Thyroid gland (tissue), 4 donors: ENCODE measurements at regions not wholly inside any gene's neighbourhood (a gene's known extent, or its start where the extent isn't known, plus 50 kb on each side); places are given as distances from the start of the nearest gene placed in this dataset.

Source experiments
- DNase-seq, 2 donors: peaks; one replicate each; pipeline ENCODE4 v3.0.0-alpha.2; 2019
- H3K27ac ChIP-seq, 3 donors: fragments of 200-600 bp; sonication (generic); 1 replicate in 2 of 3; 2 replicates in 1 of 3; pipeline ENCODE4 v1.5.1; 2016 to 2019; ENCODE audit warnings: mild to moderate bottlenecking in 1 of 3, moderate library complexity in 1 of 3
- H3K27me3 ChIP-seq: fragments of 200-600 bp; sonication (generic); one replicate; pipeline ENCODE4 v1.5.1; 2019
- H3K36me3 ChIP-seq, 2 donors: fragments of 200-600 bp; sonication (generic); one replicate each; pipeline ENCODE4 v1.5.1; 2016 to 2019
- H3K4me1 ChIP-seq, 2 donors: fragments of 200-600 bp; sonication (generic); one replicate each; pipeline ENCODE4 v1.5.1; 2017 to 2019
- H3K4me3 ChIP-seq, 3 donors: fragments of 200-600 bp; sonication (generic); replicated peaks in 1 of 3; 1 replicate in 2 of 3; 2 replicates in 1 of 3; pipeline ENCODE4 v1.5.1; 2016; ENCODE audit warnings: mild to moderate bottlenecking in 1 of 3
- H3K9me3 ChIP-seq: fragments of 200-600 bp; sonication (generic); one replicate; pipeline ENCODE4 v1.5.1; 2017
- POLR2A ChIP-seq, 2 donors: fragments of 450-650 bp; IDR thresholded peaks; one replicate each; pipeline ENCODE4 v1.6.1; 2017; ENCODE audit warnings: antibody characterized with exemption in 2 of 2, mild to moderate bottlenecking in 2 of 2, moderate library complexity in 1 of 2
- WGBS, 2 donors: methylation state at CpG; one replicate each; pipeline ENCODE4 v1.1.5; 2017; 5-methylcytosine and 5-hydroxymethylcytosine counted together
- intact Hi-C: fragments of 100-400 bp; cut with DNase I; formaldehyde crosslinking; loops from one replicate; pipeline ENCODE4 v1.15.1; 2023
- TF ChIP-seq, protein P1 (sequence below), 6 experiments: fragments of 200-600 bp in 3 of 6; fragments of 450-650 bp in 3 of 6; sonication (generic) in 3 of 6; IDR thresholded peaks; one replicate each; pipeline ENCODE4 v1.5.1; 2016 to 2019; ENCODE audit warnings: antibody characterized with exemption in 6 of 6, mild to moderate bottlenecking in 2 of 6, inconsistent platforms in 1 of 6, moderate library complexity in 1 of 6

DNA sequence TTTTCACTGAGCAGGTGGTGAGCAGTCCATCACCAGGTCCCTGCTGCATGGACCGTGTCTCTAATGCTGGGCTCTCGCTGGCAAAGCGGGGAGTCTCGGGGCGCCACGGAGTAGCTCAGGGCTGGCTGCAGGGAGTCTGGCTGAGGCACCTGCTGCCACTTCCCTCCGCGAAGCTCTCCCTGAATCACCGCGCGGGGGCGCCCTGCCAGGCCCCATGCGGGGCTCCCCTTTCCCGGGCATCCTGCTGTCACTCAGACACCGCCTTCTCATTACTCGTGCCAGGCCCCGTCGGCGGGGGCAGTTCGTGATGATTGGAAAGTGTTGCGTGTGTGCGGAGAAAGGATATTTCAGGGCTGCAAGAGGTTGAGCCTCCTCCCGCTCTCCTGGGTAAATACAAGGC, 335.8 kb downstream of the IRX2 start:
- no peaks in the 10 kb centered on the region for H3K9me3 ChIP-seq
- 60 to 65% methylated on average over 18 to 23 of the region's 23 CpGs for WGBS, 2 donors
- no peak overlapping the region for H3K27ac ChIP-seq
- no peaks in the 10 kb centered on the region for H3K4me1 ChIP-seq
- no peaks in the 10 kb centered on the region for H3K36me3 ChIP-seq
- no peak for TF ChIP-seq POLR2A (IDR thresholded peaks at IDR 0.05)
- TF ChIP-seq, protein P1, sequence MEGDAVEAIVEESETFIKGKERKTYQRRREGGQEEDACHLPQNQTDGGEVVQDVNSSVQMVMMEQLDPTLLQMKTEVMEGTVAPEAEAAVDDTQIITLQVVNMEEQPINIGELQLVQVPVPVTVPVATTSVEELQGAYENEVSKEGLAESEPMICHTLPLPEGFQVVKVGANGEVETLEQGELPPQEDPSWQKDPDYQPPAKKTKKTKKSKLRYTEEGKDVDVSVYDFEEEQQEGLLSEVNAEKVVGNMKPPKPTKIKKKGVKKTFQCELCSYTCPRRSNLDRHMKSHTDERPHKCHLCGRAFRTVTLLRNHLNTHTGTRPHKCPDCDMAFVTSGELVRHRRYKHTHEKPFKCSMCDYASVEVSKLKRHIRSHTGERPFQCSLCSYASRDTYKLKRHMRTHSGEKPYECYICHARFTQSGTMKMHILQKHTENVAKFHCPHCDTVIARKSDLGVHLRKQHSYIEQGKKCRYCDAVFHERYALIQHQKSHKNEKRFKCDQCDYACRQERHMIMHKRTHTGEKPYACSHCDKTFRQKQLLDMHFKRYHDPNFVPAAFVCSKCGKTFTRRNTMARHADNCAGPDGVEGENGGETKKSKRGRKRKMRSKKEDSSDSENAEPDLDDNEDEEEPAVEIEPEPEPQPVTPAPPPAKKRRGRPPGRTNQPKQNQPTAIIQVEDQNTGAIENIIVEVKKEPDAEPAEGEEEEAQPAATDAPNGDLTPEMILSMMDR (IDR thresholded peaks at IDR 0.05): no peak
- no peaks in the 10 kb centered on the region for H3K27me3 ChIP-seq
- DNase-seq: no peak
- H3K4me3 ChIP-seq: no peak overlapping the region
- intact Hi-C loops: no loop called here

DNA sequence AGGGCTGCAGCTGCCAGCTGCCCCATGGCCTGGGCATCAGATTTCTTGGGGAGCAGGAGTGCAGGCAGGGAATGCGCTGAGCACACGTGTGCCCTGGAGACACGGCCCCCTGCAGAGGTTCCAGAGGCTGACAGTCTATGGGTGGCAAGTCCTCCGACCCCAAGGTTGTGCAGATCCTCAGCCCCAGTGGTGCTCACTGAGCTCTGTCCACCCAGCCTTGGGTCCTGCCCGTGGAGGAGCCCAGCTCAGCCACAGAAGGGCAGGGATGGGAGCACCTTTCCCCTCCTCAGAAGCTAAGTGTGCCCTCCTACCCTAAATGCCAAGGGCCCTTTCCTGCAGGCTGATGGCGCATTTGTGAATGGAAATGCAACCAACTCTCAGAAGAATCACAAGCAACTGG, 341.0 kb downstream of the IRX2 start:
- intact Hi-C loops: no loop called here
- H3K27ac ChIP-seq: no peak overlapping the region
- H3K27me3 ChIP-seq: no peaks in the 10 kb centered on the region
- no peak overlapping the region for H3K4me3 ChIP-seq
- no peaks in the 10 kb centered on the region for H3K4me1 ChIP-seq
- no peak for TF ChIP-seq POLR2A (IDR thresholded peaks at IDR 0.05)
- TF ChIP-seq, protein P1 (IDR thresholded peaks at IDR 0.05): no peak
- H3K9me3 ChIP-seq: no peaks in the 10 kb centered on the region
- WGBS, 2 donors: 84 to 95% methylated on average over 1 to 5 of the region's 6 CpGs
- H3K36me3 ChIP-seq: no peaks in the 10 kb centered on the region
- DNase-seq: no peak

DNA sequence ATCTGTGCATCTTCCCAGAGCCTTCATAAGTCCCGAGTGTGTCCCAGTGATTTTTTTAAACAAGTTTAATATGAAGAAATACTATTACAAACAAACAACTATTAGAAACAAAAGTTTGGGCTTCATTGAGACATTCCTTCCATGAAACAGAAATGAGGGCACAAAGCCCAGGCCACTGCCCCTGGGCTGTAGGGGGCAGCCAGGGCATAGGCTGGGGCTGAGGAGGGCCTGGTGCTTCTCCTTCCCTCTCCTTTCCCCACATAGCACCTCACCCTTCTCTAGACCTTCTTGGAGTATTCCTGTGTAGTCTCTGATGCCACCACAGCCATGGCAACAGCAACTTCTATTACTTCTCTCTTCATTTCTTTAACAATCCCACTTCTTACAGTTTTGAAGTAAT, 348.2 kb downstream of the IRX2 start:
- Histone ChIP-seq H3K4me3 (no peak overlapping the region), H3K9me3 (no peaks in the 10 kb centered on the region), H3K36me3 (no peaks in the 10 kb centered on the region), H3K4me1 (no peaks in the 10 kb centered on the region), H3K27ac (no peak overlapping the region), H3K27me3 (no peaks in the 10 kb centered on the region)
- no peak for TF ChIP-seq POLR2A (IDR thresholded peaks at IDR 0.05)
- TF ChIP-seq, protein P1 (IDR thresholded peaks at IDR 0.05): no peak
- whole genome bisulfite sequencing, 2 donors: 43 to 69% methylated on average over 1 of the region's 1 CpG
- intact Hi-C loops: no loop called here
- DNase-seq: no peak

DNA sequence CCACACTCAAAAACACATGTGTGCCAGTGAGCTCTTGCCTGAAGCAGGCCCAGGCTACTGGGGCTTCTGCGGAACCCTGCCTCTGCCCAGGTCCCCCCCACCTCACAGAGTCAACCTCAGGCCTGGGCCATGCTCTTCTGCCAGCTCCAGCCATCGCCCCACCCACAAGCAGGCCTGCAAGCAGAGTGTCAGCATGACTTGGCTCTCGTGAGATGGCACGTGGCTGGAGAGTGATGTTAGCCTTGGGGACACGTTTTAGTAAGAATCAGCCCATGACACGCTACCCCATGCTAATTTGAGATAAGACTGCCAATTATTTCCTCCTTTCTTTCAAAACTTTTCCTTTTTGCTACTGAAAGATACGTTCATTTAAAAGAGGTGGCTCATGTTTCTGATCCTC, 351.7 kb downstream of the IRX2 start:
- Histone ChIP-seq H3K36me3 (no peaks in the 10 kb centered on the region), H3K4me1 (no peaks in the 10 kb centered on the region), H3K9me3 (no peaks in the 10 kb centered on the region), H3K4me3 (no peak overlapping the region), H3K27me3 (no peaks in the 10 kb centered on the region), H3K27ac (no peak overlapping the region)
- TF ChIP-seq, protein P1 (IDR thresholded peaks at IDR 0.05): no peak
- TF ChIP-seq POLR2A (IDR thresholded peaks at IDR 0.05): no peak
- intact Hi-C loops: no loop called here
- no peak for DNase-seq
- WGBS, 2 donors: 61 to 81% methylated on average over 7 of the region's 7 CpGs

DNA sequence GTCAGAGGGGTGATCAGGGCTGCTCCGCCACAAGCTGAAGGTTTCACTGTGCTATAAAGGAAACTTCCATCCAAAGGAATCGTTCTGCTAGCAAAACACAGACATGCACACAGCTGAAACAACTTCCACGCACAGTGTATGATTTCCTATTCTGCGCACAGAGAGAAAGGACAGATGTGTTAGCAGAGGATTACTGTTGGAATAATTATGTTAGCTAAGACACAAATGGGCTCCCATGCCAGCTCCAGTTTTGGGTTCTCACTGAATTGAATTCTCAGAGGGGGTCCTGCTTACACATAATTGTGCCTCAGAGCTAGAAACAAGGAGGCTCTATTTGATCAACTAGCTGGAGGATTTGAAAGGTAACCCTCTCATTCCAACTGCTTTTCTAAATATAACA, 352.4 kb downstream of the IRX2 start:
- Histone ChIP-seq H3K27me3 (no peaks in the 10 kb centered on the region), H3K4me3 (no peak overlapping the region), H3K36me3 (no peaks in the 10 kb centered on the region), H3K9me3 (no peaks in the 10 kb centered on the region), H3K4me1 (no peaks in the 10 kb centered on the region), H3K27ac (no peak overlapping the region)
- no peak for DNase-seq
- WGBS, 2 donors: 40 to 42% methylated on average over 4 of the region's 4 CpGs
- intact Hi-C loops: no loop called here
- TF ChIP-seq, protein P1 (IDR thresholded peaks at IDR 0.05): no peak
- no peak for TF ChIP-seq POLR2A (IDR thresholded peaks at IDR 0.05)
